Bone marrow (tissue), 2 donors: ENCODE measurements at regions not wholly inside any gene's neighbourhood (a gene's known extent, or its start where the extent isn't known, plus 50 kb on each side); places are given as distances from the start of the nearest gene placed in this dataset.
"Not testable (repeated sequence)": the region's sequence is repeated elsewhere in the genome, so short reads cannot be mapped to it uniquely, and the experiment has no call there.

Experiments used
- DNase-seq, 2 donors: peaks; one replicate each; lab custom pipeline; 2025; lab: John Stamatoyannopoulos, UW

GRCh38 chr13:109702030-109702597 is 84.3 kb downstream of the IRS2 start:
- DNase-seq, result not testable (repeated sequence)

- peak in 1 of 2 donors; percentile 97 for DNase-seq
Observed at GRCh38 chr13:109700176-109700575, 86.2 kb downstream of the IRS2 start.

- DNase-seq, result no peak
Observed at GRCh38 chr13:109699628-109700071, 86.7 kb downstream of the IRS2 start.

- DNase-seq, result no peak
Observed at GRCh38 chr13:109698779-109699178, 87.6 kb downstream of the IRS2 start.

- no peak for DNase-seq
Observed at GRCh38 chr13:109697936-109698335, 88.4 kb downstream of the IRS2 start.

GRCh38 chr13:109695402-109696190 is 90.8 kb downstream of the IRS2 start:
- DNase-seq, result no peak

- no peak for DNase-seq
Observed at GRCh38 chr13:109694972-109695371, 91.4 kb downstream of the IRS2 start.

- DNase-seq, result no peak
Observed at GRCh38 chr13:109693213-109693612, 93.2 kb downstream of the IRS2 start.

GRCh38 chr13:109691689-109692088 is 94.7 kb downstream of the IRS2 start:
- no peak for DNase-seq

- no peak for DNase-seq
Observed at GRCh38 chr13:109687559-109688448, 98.6 kb downstream of the IRS2 start.

- DNase-seq, result no peak
Observed at GRCh38 chr13:109685203-109685602, 101.2 kb downstream of the IRS2 start.

GRCh38 chr13:109684824-109685202 is 101.6 kb downstream of the IRS2 start:
- no peak for DNase-seq

GRCh38 chr13:109684084-109684823 is 102.1 kb downstream of the IRS2 start:
- DNase-seq, result no peak

GRCh38 chr13:109682534-109683244 is 103.7 kb downstream of the IRS2 start:
- DNase-seq, result no peak

GRCh38 chr13:109680930-109681329 is 105.5 kb downstream of the IRS2 start:
- DNase-seq, result no peak

- DNase-seq, result no peak
Observed at GRCh38 chr13:109680288-109680687, 106.1 kb downstream of the IRS2 start.

GRCh38 chr13:109678459-109678858 is 107.9 kb downstream of the IRS2 start:
- no peak for DNase-seq

- DNase-seq, result no peak
Observed at GRCh38 chr13:109677206-109677605, 109.2 kb downstream of the IRS2 start.

- DNase-seq, result no peak
Observed at GRCh38 chr13:109673477-109673876, 112.9 kb downstream of the IRS2 start.

- DNase-seq, result no peak
Observed at GRCh38 chr13:109672545-109672944, 113.8 kb downstream of the IRS2 start.

GRCh38 chr13:109671919-109672318 is 114.5 kb downstream of the IRS2 start:
- DNase-seq, result no peak
